Fibroblast of the aortic adventitia (primary cell): ENCODE measurements at regions not wholly inside any gene's neighbourhood (a gene's known extent, or its start where the extent isn't known, plus 50 kb on each side); places are given as distances from the start of the nearest gene placed in this dataset.

Experiments
- DNase-seq: peaks from one replicate; pipeline ENCODE4 v3.0.0-alpha.2; 2010; ENCODE audit warnings: low read depth
- H3K4me3 ChIP-seq: 2 replicates; pipeline ENCODE4 v1.5.1; 2011; ENCODE audit warnings: low read depth, mild to moderate bottlenecking, control low read depth, low read length, moderate library complexity
- CTCF ChIP-seq: IDR thresholded peaks from 2 replicates; pipeline ENCODE4 v1.5.1; 2011; ENCODE audit warnings: mild to moderate bottlenecking, low read length, control low read depth, inconsistent platforms; ENCODE audit not compliant: insufficient read depth

GRCh38 chr11:71305451-71306125, 53.2 kb upstream of the SHANK2 start:
- no peak for DNase-seq
- H3K4me3 ChIP-seq = no peak overlapping the region
- no peak for TF ChIP-seq CTCF

- no peak overlapping the region for H3K4me3 ChIP-seq
- no peak for DNase-seq
- no peak for TF ChIP-seq CTCF
These were observed 52.7 kb upstream of the SHANK2 start for GRCh38 chr11:71305041-71305440.

GRCh38 chr11:71304491-71304890, 52.1 kb upstream of the SHANK2 start:
- H3K4me3 ChIP-seq = no peak overlapping the region
- DNase-seq = no peak
- no peak for TF ChIP-seq CTCF

- TF ChIP-seq CTCF = no peak
- no peak overlapping the region for H3K4me3 ChIP-seq
- DNase-seq = no peak
These were observed 51.7 kb upstream of the SHANK2 start for GRCh38 chr11:71304045-71304444.

- peak; percentile 18 for TF ChIP-seq CTCF
- no peak overlapping the region for H3K4me3 ChIP-seq
- no peak for DNase-seq
These were observed 50.5 kb upstream of the SHANK2 start for GRCh38 chr11:71302911-71303310.

- H3K4me3 ChIP-seq = no peak overlapping the region
- TF ChIP-seq CTCF = no peak
- DNase-seq = no peak
These were observed 50.1 kb upstream of the SHANK2 start for GRCh38 chr11:71302534-71302909.
